ENCODE measurements at regions not wholly inside any gene's neighbourhood (a gene's known extent, or its start where the extent isn't known, plus 50 kb on each side); places are given as distances from the start of the nearest gene placed in this dataset.
"Not testable (repeated sequence)": the region's sequence is repeated elsewhere in the genome, so short reads cannot be mapped to it uniquely, and the experiment has no call there.

DNA sequence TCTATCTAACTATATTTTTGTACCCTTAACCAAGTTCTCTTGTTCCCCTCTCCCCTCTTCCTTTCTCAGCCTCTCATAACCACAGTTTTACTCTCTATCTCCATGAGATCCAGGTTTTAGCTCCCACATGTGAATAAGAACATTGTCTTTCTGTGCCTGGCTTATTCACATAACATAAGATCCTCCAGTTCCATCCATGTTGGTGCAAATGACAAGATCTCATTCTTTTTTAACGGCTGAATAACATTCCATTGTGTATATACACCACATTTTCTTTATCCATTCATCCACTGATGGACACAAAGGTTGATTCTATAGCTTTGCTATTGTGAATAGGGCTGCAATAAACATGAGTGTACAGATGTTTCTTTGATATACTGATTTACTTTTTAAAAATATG lies 83.9 kb upstream of the TMEM178A start:
- DNase-seq (ENCODE audit: low read depth), result no peak

DNA sequence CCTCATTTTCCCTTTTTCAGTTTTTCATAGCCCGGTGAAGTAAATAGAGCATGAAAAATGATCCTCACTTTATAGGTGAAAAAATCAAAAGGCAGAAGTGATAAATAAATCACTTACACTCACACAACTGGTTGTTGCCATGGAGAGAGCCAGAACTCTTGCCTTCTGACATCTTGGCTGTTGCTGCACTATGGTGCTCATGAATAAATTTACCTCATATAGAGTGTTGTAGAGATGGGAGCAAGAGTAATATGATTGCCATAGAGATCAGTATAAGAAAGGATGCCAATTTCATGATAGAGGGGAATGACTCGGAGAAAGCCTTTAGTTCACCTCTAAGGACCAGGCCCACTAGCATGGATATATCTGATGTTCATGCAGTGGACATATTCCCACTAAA lies 82.5 kb upstream of the TMEM178A start:
- no peak for DNase-seq (ENCODE audit: low read depth)

- no peak for DNase-seq (ENCODE audit: low read depth)
These were observed 81.9 kb upstream of the TMEM178A start for GRCh38 chr2:39583781-39584180.

DNA sequence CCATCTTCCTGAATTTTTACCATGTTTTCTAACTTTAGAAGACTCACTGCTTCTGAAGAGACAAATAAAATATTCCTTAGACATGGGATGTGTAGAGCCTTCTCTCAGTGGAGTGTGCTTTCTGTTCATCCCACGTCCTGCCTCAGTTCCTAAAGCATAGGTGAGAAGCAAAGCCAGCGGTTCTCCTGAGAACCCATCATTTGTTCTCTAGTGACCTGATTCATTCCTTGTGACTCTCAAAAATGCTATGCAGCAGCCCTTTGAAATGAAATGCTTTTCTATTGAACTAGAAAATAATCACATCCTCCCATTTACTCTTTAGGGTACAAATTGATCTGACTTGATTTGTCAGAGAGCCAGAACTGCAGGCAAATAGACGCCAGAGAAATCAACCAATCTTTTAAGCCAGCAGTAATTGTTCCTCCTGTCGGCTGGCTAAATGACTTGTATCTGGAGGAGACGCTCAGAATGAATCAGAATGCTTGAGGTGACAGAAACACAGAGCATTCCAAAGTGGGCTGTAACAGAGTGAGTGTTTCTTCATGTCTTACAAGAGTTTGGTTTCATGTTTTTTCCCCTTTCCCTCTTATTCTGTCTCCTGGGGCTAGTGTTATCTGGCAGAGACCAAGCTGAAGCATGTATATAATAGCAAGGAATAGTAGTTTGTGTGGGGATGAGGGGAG lies 81.3 kb upstream of the TMEM178A start:
- DNase-seq (ENCODE audit: low read depth), result peak; percentile 77

DNA sequence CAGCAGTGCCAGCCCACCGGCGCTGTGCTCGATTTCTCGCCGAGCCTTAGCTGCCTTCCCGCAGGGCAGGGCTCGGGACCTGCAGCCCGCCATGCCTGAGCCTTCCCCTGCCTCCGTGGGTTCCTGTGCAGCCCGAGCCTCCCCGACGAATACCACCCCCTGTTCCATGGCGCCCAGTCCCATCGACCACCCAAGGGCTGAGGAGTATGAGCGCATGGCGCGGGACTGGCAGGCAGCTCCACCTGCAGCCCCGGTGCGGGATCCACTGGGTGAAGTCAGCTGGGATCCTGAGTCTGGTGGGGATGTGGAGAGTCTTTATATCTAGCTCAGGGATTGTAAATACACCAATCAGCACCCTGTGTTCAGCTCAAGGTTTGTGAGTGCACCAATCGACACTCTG lies 80.2 kb upstream of the TMEM178A start:
- DNase-seq (ENCODE audit: low read depth), result not testable (repeated sequence)

- no peak for DNase-seq (ENCODE audit: low read depth)
These were observed 78.5 kb upstream of the TMEM178A start for GRCh38 chr2:39587168-39587567.

GRCh38 chr2:39587641-39588040 lies 78.1 kb upstream of the TMEM178A start:
- DNase-seq (ENCODE audit: low read depth), result no peak

GRCh38 chr2:39593439-39594393 lies 72.0 kb upstream of the TMEM178A start:
- peak; percentile 83 for DNase-seq (ENCODE audit: low read depth)

DNA sequence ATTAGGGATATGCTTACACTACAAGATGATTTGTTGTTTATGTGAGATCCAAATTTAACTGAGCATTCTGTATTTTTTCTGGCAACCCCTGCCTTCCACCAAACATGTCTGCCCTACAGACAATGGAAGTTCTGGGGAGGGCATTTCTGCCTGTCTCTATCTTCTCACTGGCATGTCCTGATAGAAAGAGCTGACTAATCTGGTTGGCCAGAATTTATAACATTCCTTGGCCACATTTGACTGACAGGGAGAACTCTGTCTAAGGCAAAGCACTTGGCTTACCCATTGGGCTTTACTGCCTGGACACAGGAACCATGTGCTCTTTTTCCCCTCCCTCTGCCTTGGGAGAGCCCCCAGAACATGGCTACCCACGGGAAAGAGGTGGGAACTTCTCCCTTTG lies 70.6 kb upstream of the TMEM178A start:
- no peak for DNase-seq (ENCODE audit: low read depth)

DNA sequence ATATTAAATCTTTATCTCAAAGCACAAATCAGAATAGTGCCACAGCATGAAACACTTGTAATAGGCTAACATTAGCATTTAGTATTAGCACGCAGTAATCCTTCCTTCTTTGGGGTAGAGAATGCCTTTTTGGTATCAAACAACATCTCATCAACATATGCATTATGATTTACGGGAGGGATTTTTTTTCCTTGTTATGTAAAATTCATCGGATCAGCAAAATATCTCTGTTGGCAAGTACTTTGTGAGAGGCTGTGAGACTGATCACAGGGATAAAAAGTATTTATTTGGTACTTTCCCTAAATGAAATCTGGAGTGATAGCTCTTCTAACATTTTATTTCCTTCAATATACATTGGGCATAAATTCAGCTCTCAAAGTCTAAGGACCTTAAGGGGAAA lies 68.4 kb upstream of the TMEM178A start:
- no peak for DNase-seq (ENCODE audit: low read depth)

DNA sequence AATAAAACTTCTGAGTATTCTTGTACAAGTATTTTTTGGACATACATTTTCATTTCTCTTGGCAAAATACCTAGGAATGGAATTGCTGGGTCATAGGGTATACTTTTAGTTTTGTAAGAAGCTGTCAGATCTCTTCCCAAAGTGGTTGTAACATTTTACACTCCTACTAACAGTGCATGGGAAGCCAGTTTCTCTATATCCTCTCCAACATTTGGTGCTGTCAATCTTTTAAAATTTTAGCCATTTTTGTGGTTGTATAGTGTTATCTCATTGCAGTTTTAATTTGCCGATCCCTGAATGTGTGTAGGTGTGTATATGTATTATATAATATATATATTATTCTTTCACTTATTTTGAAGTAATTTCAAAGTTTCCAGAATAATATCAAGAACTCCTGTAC lies 63.1 kb upstream of the TMEM178A start:
- no peak for DNase-seq (ENCODE audit: low read depth)

GRCh38 chr2:39603436-39603835 lies 62.3 kb upstream of the TMEM178A start:
- no peak for DNase-seq (ENCODE audit: low read depth)

DNA sequence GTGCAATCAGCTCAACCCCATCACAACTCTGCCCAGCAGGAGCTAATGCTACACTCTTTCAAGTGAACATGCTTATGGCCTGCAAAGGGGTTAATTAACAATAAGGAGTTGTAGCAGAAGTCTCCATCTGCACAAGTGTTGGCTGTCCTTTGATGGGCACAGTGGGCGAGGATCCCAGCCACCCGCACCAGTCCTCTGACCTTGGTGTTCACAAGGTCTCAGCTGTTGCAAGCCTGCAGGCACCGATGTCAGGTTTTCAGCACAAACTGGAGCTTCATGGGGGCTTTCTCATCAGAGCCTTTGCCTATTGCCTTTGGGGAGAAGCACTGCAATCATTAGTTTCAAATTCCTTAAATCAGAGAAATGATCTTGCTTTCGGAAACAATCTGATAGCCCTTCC lies 60.9 kb upstream of the TMEM178A start:
- DNase-seq (ENCODE audit: low read depth), result no peak

- no peak for DNase-seq (ENCODE audit: low read depth)
These were observed 59.1 kb upstream of the TMEM178A start for GRCh38 chr2:39606585-39606984.

- DNase-seq (ENCODE audit: low read depth), result no peak
These were observed 58.0 kb upstream of the TMEM178A start for GRCh38 chr2:39607538-39608262.

- no peak for DNase-seq (ENCODE audit: low read depth)
These were observed 57.5 kb upstream of the TMEM178A start for GRCh38 chr2:39608263-39608575.

GRCh38 chr2:39608686-39609441 lies 56.9 kb upstream of the TMEM178A start:
- DNase-seq (ENCODE audit: low read depth), result no peak

- DNase-seq (ENCODE audit: low read depth), result no peak
These were observed 55.8 kb upstream of the TMEM178A start for GRCh38 chr2:39609917-39610316.

GRCh38 chr2:39615675-39616074 lies 50.0 kb upstream of the TMEM178A start:
- DNase-seq (ENCODE audit: low read depth), result no peak
